Sciatic nerve (tissue), 2 donors: ENCODE measurements at regions not wholly inside any gene's neighbourhood (a gene's known extent, or its start where the extent isn't known, plus 50 kb on each side); places are given as distances from the start of the nearest gene placed in this dataset.

Experiments
- ATAC-seq: fragments of 200-7000 bp; cut with Tn5 transposase; one replicate; pipeline ENCODE4 v1.9.1; 2020; ENCODE audit warnings: mild to moderate bottlenecking, moderate library complexity
- DNase-seq: peaks from one replicate; pipeline ENCODE4 v3.0.0-alpha.2; 2020; ENCODE audit warnings: low spot score
- intact Hi-C: fragments of 100-400 bp; cut with DNase I; formaldehyde crosslinking; loops from one replicate; pipeline ENCODE4 v1.14.2; 2022
- donor health status: DM: no; HTN: no; CAD: no.
- donor health status: DM: no; HTN: no; CAD: no.

DNA sequence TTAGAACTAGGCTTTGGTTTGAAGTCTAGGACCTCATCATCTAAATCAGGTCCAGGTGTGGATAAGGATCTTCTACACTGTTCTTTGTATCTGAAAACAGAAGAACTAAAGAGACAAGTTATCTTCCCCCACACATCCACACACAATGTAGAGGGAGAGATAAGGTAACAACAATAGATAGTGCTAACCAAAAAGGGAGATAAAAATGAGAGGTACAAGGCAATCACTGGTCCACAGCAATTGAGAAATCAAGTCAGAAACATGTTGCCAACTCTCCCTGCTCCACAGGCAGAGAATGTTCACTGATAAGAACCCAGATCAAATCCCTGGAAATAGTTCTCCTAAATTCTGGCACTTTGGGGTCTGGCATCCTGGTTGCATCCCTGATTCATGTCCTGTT is 75.8 kb upstream of the LHX8 start:
- no peak for DNase-seq
- no peak for ATAC-seq
- intact Hi-C loops = no loop called here

DNA sequence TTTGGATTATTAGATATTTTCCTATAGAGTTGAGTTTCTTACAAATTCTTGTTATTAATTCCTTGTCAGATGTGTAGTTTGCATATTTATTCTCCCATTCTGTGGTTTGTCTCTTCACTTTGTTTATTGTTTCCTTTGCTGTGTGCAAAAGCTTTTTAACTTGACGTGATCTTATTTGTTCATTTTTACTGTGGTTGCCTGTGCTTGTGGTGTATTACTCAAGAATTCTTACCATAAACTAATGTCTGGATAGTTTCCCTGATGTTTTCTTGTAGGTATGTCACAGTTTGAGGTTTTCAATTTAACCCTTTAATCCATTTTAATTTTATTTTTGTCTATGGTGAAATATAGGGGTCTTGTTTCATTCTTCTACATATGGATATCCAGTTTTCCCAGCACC is 72.1 kb upstream of the LHX8 start:
- intact Hi-C loops = no loop called here
- DNase-seq = no peak
- no peak for ATAC-seq

- ATAC-seq (no peak), DNase-seq (no peak)
- intact Hi-C loops = no loop called here
Measured at GRCh38 chr1:75067975-75068374, 66.2 kb upstream of the LHX8 start.

DNA sequence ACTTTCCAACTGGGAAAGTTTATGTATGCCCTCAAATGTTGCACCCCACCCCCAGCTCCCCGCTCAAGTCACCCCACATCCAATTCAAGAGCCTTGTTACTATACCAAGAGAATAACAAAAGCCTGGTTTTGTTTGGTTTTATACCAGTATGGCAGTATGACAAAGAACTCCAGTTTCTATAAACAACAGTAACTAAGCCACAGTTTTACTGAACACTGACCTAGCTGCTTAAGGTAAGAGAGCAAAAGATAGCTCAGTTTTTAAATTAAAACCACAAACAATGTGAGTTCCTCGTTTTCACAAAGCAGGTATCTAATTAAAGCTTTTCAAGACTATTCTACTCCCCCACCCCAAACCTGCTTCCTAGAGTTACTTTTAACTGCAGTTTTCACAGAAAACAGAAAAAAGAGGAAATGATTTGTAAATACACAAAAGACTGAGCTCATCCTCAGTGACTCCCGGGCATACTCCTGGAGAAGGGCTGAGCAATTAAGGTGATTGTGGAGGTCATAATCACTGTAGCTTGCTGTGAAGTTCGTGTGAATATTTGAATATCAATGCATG is 59.3 kb upstream of the LHX8 start:
- no peak for DNase-seq
- intact Hi-C loops = no loop called here
- ATAC-seq = no peak

DNA sequence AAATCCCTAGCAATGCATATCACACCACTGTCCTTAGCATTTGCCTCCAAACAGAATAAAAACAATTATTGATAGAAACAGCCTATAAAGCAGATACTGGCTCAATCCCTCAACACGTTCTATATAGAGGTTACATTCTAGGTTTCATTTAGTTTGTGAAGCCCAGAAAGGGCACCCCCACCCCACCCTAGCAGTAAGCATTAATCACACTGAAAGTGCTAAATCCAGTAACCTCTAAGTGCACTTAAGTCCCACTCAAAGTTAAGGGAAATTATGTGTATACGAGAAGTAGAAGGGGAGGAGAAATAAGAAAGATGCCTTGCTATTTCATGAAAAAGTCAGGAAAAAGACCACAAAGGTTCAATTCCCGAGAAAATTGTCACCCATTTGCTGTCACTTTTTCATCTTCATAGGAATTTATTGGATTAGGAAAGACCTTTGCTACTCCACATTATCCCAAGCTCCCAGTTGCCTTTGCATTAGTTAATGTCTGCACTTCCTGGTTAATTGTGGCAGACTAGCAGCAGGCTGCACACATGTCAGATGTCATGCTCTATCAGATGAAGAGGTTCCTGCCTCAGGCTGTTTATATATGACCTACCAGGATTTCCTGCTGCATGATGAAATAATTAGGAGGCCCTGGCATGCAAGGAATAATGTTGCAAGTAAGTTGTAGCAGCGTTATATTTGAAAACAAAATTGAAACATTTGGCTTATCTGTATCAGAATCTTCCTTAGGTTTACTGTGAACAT is 54.5 kb upstream of the LHX8 start:
- ATAC-seq = no peak
- no peak for DNase-seq
- intact Hi-C loops = no loop called here

- intact Hi-C loops = no loop called here
- no peak for DNase-seq
Measured at GRCh38 chr1:75083223-75083622, 51.0 kb upstream of the LHX8 start.

GRCh38 chr1:75083848-75084514 is 50.2 kb upstream of the LHX8 start:
- DNase-seq (no peak), ATAC-seq (no peak)
- intact Hi-C loops = no loop called here

More at GRCh38 chr1:75083223-75083622, 51.0 kb upstream of the LHX8 start:
- ATAC-seq = no peak
